Panc1 (cell line): ENCODE measurements at regions not wholly inside any gene's neighbourhood (a gene's known extent, or its start where the extent isn't known, plus 50 kb on each side); places are given as distances from the start of the nearest gene placed in this dataset.

ENCODE experiments used
- ATAC-seq: fragments of 200-7000 bp; cut with Tn5 transposase; 2 replicates; pipeline ENCODE4 v1.9.1; 2020; ENCODE audit warnings: mild to moderate bottlenecking, moderate library complexity
- BruUV-seq: library from RNA; stranded (reverse); fragments of 400-500 nt; replicated peaks from 2 replicates; lab custom pipeline; 2021; lab: Mats Ljungman, UMichigan
- CTCF ChIA-PET: fragments of 300-600 bp; sonication (Branson Sonifier 250); formaldehyde crosslinking; loops from one replicate; lab custom pipeline; 2022; ENCODE audit warnings: antibody characterized with exemption; lab: Charles Lee
- POLR2A ChIA-PET: fragments of 300-600 bp; sonication (Branson Sonifier 250); formaldehyde crosslinking; loops from one replicate; lab custom pipeline; 2022; ENCODE audit warnings: antibody characterized with exemption; lab: Charles Lee
- DNase-seq: peaks from one replicate; pipeline ENCODE4 v3.0.0-alpha.2; 2010; ENCODE audit warnings: low read depth, low spot score
- H3K27ac ChIP-seq: 2 replicates; pipeline ENCODE4 v1.5.1; 2011; ENCODE audit warnings: mild to moderate bottlenecking, low read length, inconsistent platforms
- H3K27me3 ChIP-seq: fragments of 200-500 bp; sonication (Bioruptor generic); 2 replicates; pipeline ENCODE4 v1.6.0; 2014; ENCODE audit warnings: low read length, inconsistent platforms; ENCODE audit not compliant: control insufficient read depth, insufficient read depth
- H3K36me3 ChIP-seq: fragments of 200-500 bp; sonication (Bioruptor generic); 2 replicates; pipeline ENCODE4 v1.5.1; 2014; ENCODE audit warnings: inconsistent platforms, mild to moderate bottlenecking, low read length, moderate library complexity; ENCODE audit not compliant: control insufficient read depth, insufficient read depth
- H3K4me1 ChIP-seq: 2 replicates; pipeline ENCODE4 v1.5.1; 2011; ENCODE audit warnings: inconsistent platforms, mild to moderate bottlenecking, low read length, moderate library complexity; ENCODE audit not compliant: control insufficient read depth, insufficient read depth
- H3K4me3 ChIP-seq, 2 experiments: 2 replicates each; pipeline ENCODE4 v1.5.1; 2011 to 2012; ENCODE audit warnings: low read depth in 2 of 2, low read length in 2 of 2, mild to moderate bottlenecking in 2 of 2, inconsistent platforms in 1 of 2, moderate library complexity in 1 of 2
- H3K9me3 ChIP-seq: fragments of 200-500 bp; sonication (Bioruptor generic); 2 replicates; pipeline ENCODE4 v1.5.1; 2014; ENCODE audit warnings: low read depth, mild to moderate bottlenecking, inconsistent platforms, low read length, moderate library complexity; ENCODE audit not compliant: control insufficient read depth, insufficient read depth
- POLR2AphosphoS5 ChIP-seq: IDR thresholded peaks from 2 replicates; pipeline ENCODE4 v1.6.1; 2012; ENCODE audit warnings: mild to moderate bottlenecking, low read depth, low read length, moderate library complexity
- SIN3A ChIP-seq: IDR thresholded peaks from 2 replicates; pipeline ENCODE4 v1.6.1; 2012; ENCODE audit warnings: low read depth, mild to moderate bottlenecking, low read length, moderate library complexity, borderline replicate concordance; ENCODE audit not compliant: insufficient read depth
- TCF7L2 ChIP-seq: IDR thresholded peaks from 2 replicates; pipeline ENCODE4 v1.6.1; 2011; ENCODE audit warnings: mild to moderate bottlenecking, low read depth, low read length, inconsistent platforms
- in situ Hi-C: cut with HindIII; loops from 2 replicates; pipeline ENCODE4 v1.10.0; 2016; ENCODE audit warnings: low sequenced_read_pairs, low pct_unique_long_range_greater_than_20kb
- intact Hi-C: fragments of 100-400 bp; cut with micrococcal nuclease; formaldehyde crosslinking; loops from one replicate; pipeline ENCODE4 v1.10.0; 2022; ENCODE audit not compliant: unreplicated experiment
- TF ChIP-seq, protein P1 (sequence below): fragments of 450-650 bp; IDR thresholded peaks from 2 replicates; pipeline ENCODE4 v1.5.1; 2017; ENCODE audit warnings: mild to moderate bottlenecking
- TF ChIP-seq, protein P2 (sequence below), 2 experiments: IDR thresholded peaks; 2 replicates each; pipeline ENCODE4 v1.6.1; 2011 to 2012; ENCODE audit warnings: low read depth in 2 of 2, control low read depth in 1 of 2, low read length in 1 of 2, mild to moderate bottlenecking in 1 of 2, moderate library complexity in 1 of 2; ENCODE audit not compliant: insufficient read depth in 1 of 2

DNA sequence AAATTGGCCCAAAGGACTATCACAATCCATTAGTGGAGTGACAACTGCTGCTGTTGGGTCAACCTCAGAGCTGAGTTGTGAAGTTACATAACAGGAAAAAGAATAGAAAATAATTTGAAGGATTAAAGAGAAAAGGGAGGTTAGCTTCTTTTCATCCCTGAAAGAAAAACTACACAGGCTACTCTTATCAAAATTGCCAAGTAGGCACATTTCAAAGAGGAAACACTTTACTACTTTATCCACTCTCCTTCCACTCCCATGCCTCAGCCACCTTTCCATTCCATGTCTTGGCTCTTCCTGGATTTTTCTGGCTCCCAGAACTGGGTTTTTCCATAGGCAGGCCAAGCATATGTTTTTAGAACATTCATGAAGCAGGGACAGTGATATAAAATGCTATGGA is 384.0 kb upstream of the RORA start:
- TF ChIP-seq SIN3A (no peak), POLR2AphosphoS5 (no peak), TCF7L2 (no peak)
- TF ChIP-seq, protein P1, sequence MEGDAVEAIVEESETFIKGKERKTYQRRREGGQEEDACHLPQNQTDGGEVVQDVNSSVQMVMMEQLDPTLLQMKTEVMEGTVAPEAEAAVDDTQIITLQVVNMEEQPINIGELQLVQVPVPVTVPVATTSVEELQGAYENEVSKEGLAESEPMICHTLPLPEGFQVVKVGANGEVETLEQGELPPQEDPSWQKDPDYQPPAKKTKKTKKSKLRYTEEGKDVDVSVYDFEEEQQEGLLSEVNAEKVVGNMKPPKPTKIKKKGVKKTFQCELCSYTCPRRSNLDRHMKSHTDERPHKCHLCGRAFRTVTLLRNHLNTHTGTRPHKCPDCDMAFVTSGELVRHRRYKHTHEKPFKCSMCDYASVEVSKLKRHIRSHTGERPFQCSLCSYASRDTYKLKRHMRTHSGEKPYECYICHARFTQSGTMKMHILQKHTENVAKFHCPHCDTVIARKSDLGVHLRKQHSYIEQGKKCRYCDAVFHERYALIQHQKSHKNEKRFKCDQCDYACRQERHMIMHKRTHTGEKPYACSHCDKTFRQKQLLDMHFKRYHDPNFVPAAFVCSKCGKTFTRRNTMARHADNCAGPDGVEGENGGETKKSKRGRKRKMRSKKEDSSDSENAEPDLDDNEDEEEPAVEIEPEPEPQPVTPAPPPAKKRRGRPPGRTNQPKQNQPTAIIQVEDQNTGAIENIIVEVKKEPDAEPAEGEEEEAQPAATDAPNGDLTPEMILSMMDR, result no peak
- TF ChIP-seq, protein P2, sequence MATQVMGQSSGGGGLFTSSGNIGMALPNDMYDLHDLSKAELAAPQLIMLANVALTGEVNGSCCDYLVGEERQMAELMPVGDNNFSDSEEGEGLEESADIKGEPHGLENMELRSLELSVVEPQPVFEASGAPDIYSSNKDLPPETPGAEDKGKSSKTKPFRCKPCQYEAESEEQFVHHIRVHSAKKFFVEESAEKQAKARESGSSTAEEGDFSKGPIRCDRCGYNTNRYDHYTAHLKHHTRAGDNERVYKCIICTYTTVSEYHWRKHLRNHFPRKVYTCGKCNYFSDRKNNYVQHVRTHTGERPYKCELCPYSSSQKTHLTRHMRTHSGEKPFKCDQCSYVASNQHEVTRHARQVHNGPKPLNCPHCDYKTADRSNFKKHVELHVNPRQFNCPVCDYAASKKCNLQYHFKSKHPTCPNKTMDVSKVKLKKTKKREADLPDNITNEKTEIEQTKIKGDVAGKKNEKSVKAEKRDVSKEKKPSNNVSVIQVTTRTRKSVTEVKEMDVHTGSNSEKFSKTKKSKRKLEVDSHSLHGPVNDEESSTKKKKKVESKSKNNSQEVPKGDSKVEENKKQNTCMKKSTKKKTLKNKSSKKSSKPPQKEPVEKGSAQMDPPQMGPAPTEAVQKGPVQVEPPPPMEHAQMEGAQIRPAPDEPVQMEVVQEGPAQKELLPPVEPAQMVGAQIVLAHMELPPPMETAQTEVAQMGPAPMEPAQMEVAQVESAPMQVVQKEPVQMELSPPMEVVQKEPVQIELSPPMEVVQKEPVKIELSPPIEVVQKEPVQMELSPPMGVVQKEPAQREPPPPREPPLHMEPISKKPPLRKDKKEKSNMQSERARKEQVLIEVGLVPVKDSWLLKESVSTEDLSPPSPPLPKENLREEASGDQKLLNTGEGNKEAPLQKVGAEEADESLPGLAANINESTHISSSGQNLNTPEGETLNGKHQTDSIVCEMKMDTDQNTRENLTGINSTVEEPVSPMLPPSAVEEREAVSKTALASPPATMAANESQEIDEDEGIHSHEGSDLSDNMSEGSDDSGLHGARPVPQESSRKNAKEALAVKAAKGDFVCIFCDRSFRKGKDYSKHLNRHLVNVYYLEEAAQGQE (IDR thresholded peaks at IDR 0.05; ENCODE audit: insufficient read depth in 1 of 2, low read depth in 2 of 2, low read length in 1 of 2), result no peak
- Histone ChIP-seq H3K36me3 (no peaks in the 10 kb centered on the region), H3K27me3 (no peaks in the 10 kb centered on the region), H3K4me1 (no peaks in the 10 kb centered on the region), H3K27ac (no peak overlapping the region), H3K4me3 (no peak overlapping the region), H3K9me3 (no peaks in the 10 kb centered on the region)
- ATAC-seq, result no peak
- intact Hi-C loops (no loop called here), in situ Hi-C loops (no loop called here)
- no TSS peak for BruUV-seq
- POLR2A ChIA-PET, result no interaction called here
- DNase-seq, result no peak
- CTCF ChIA-PET, result no interaction called here

DNA sequence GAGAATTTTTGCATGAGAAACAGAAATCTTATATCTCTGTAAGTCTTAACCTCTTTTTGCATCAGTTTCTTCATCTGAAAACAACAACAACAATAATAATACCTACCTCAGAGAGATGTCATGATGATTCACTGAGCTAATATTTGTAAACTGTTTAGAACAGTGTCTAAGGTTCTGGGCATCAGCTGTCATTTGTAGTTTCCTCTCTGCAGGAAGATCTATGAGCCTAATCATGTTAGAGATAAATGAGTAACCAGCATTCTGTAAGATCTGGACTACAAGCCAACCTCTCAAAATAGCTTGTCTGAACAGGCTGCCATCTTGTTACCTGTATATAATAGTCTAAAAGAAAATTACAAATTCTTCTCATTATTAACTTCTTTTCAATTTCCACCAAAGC is 383.0 kb upstream of the RORA start:
- no peak for ATAC-seq
- Histone ChIP-seq H3K27ac (no peak overlapping the region), H3K4me3 (no peak overlapping the region), H3K27me3 (no peaks in the 10 kb centered on the region), H3K4me1 (no peaks in the 10 kb centered on the region), H3K9me3 (no peaks in the 10 kb centered on the region), H3K36me3 (no peaks in the 10 kb centered on the region)
- in situ Hi-C loops (no loop called here), intact Hi-C loops (no loop called here)
- CTCF ChIA-PET, result interaction anchor here (0.8 kb wide), 1 partner anchor 446 kb away, joined by 3 read pairs; no protein-coding TSS in a partner anchor
- TF ChIP-seq, protein P2 (IDR thresholded peaks at IDR 0.05; ENCODE audit: insufficient read depth in 1 of 2, low read depth in 2 of 2, low read length in 1 of 2), result no peak
- no peak for DNase-seq
- BruUV-seq, result no TSS peak
- POLR2A ChIA-PET, result no interaction called here
